ENCODE measurements at regions not wholly inside any gene's neighbourhood (a gene's known extent, or its start where the extent isn't known, plus 50 kb on each side); places are given as distances from the start of the nearest gene placed in this dataset.

DNA sequence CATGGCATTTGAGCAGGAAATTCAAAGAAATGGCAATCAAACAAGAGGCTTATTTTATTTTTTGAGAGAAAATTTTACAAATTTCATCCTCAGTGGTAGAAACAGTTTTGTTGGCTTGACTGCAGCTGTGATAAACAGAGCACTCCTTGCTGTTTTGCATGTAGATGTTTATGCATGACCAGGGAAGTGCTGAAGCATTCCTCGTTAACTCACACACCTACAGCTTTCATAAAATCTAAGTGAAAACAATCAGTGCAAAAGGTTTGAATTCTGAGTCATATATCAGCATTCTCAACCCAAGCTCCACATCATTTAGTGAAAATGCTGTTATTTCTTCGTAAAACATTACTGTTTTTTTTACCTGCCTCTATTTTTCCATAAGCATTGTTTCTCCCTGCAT lies 146.6 kb upstream of the CCDC68 start:
- TF ChIP-seq, protein P1, sequence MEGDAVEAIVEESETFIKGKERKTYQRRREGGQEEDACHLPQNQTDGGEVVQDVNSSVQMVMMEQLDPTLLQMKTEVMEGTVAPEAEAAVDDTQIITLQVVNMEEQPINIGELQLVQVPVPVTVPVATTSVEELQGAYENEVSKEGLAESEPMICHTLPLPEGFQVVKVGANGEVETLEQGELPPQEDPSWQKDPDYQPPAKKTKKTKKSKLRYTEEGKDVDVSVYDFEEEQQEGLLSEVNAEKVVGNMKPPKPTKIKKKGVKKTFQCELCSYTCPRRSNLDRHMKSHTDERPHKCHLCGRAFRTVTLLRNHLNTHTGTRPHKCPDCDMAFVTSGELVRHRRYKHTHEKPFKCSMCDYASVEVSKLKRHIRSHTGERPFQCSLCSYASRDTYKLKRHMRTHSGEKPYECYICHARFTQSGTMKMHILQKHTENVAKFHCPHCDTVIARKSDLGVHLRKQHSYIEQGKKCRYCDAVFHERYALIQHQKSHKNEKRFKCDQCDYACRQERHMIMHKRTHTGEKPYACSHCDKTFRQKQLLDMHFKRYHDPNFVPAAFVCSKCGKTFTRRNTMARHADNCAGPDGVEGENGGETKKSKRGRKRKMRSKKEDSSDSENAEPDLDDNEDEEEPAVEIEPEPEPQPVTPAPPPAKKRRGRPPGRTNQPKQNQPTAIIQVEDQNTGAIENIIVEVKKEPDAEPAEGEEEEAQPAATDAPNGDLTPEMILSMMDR (IDR thresholded peaks at IDR 0.05; ENCODE audit: borderline replicate concordance, insufficient read depth, low read depth, low read length): no peak

DNA sequence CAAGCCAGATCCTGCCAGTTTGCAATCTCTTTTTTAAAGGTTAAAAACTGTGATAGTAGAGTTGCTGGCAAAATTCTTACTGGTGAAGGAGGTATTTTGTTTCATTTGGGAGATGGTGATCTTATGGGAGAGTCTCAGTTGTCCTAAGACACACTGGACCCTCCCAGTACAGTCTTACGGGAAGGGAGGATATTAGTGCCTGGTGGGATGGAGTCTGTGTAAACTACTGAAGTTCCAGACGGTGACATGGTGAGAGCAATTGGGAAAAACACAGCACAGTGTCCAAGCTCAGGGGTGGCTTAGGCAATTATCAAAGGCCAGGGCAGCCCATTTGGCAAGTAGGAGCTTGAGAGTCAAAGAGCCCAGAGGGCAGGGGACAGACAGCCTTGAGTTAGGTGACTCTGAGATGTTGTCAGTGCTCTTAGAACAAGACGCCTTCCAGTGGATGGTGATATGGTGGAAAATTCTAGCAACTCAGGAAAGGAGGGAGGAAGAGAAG lies 143.7 kb upstream of the CCDC68 start:
- TF ChIP-seq, protein P1 (IDR thresholded peaks at IDR 0.05; ENCODE audit: borderline replicate concordance, insufficient read depth, low read depth, low read length): no peak
- H3K4me3 ChIP-seq (ENCODE audit: low read depth, low read length): no peak overlapping the region

More for the DNA sequence above, 146.6 kb upstream of the CCDC68 start:
- no peak overlapping the region for H3K4me3 ChIP-seq (ENCODE audit: low read depth, low read length)

DNA sequence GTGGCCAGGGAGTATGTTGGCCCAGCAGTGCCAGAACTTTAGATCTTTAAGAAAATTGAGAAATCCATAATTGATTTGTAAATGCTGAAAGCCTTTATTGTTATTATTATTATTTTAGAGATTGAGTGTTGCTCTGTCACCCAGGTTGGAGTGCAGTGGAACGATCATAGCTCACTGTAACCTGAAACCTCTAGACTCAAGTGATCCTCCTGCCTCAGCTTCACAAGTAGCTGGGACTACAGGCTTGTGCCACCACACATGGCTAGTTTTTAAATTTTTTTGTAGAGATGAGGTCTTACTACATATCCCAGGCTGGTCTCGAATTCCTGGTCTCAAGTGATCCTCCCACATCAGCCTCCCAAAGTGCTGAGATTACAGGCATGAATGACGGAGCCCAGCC lies 143.2 kb upstream of the CCDC68 start:
- H3K4me3 ChIP-seq (ENCODE audit: low read depth, low read length): no peak overlapping the region
- TF ChIP-seq, protein P1 (IDR thresholded peaks at IDR 0.05; ENCODE audit: borderline replicate concordance, insufficient read depth, low read depth, low read length): no peak

DNA sequence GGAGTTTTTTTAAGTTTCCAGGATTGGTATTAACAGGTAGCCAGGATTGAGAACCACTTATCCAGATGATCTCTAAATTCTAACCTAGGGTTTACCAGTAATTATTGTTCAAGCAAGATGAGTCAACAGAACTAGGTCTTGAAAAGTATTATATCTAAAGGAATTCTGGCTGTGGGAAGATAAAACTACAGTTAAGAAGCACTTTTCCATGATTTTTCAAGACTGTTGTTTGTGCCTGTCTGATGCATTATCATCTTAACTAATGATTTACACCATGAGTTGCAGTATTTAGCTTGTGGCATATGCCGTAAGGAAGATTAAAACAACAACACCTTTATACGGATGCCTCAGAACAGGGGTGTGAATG lies 142.2 kb upstream of the CCDC68 start:
- no peak overlapping the region for H3K4me3 ChIP-seq (ENCODE audit: low read depth, low read length)
- TF ChIP-seq, protein P1 (IDR thresholded peaks at IDR 0.05; ENCODE audit: borderline replicate concordance, insufficient read depth, low read depth, low read length): no peak

DNA sequence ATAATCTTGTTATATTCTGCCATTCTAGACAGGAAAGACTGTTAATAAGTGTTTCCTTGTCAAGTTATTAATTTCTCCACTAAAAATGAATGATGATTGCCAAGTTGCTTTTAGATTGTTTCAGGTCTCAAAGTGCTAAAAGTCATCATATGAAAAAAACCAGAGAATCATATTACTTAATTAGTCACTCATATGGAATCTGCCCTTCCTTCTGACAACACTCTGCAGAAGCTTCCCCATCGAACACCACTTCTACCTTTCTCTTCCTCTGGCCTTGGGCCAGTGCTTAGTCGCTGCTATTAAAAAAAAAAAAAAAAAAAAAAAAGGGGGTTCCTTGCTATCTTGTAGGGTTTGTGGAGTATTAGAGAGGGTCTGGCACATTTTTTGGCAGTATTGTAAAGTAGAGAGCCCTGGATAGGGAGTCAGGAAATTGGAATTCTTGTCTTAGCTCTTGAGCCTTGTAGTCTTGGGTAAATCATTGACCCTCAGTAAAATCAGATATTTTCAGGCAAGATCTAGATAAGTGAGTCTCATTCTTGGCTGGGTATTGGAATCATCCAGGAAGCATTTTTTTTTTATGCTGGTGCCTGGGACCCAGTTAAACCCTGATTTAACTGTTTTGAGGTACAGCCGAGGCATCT lies 141.7 kb upstream of the CCDC68 start:
- TF ChIP-seq, protein P1 (IDR thresholded peaks at IDR 0.05; ENCODE audit: borderline replicate concordance, insufficient read depth, low read depth, low read length): no peak
- no peak overlapping the region for H3K4me3 ChIP-seq (ENCODE audit: low read depth, low read length)

DNA sequence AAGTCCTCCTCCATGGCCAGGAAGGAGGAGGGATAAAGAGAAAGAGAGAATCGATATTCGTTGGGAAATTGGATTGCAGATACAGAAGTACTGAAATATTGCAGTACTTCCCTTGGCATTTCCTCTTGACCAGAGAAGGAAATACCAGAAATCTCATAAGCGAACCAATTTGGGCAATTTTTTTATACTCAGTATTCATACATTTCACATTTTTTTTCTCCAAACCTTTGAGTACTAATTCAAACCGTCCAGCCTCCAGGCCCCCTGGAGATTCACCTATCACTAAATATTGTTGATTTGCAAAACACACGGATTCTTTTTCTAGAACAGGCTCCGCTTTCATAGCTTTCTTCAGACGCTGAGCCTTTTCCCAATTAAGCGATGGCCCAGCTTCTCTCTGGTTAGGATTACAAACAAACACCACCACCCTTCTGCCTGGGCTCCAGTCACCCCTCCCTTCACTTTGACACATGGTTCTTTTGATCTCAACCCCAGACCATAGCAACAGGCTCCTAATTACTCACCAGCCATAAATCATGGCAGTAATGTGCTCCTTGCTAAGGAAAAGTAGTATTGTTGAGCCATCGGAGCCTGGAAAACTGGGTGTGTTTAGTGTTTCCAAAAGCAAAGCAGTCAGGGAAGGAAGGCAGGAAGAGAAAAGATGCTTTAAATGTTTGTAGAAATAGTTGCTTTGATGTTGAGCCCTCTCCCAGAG lies 138.4 kb upstream of the CCDC68 start:
- H3K4me3 ChIP-seq (ENCODE audit: low read depth, low read length): no peak overlapping the region
- TF ChIP-seq, protein P1 (IDR thresholded peaks at IDR 0.05; ENCODE audit: borderline replicate concordance, insufficient read depth, low read depth, low read length): no peak

Measured in GM12875 (cell line).